MCF 10A (cell line): ENCODE measurements at regions not wholly inside any gene's neighbourhood (a gene's known extent, or its start where the extent isn't known, plus 50 kb on each side); places are given as distances from the start of the nearest gene placed in this dataset.
A peak's percentile ranks its signal among the peaks of the same experiment; 100 is the strongest.

Experiments
- BruUV-seq: library from RNA; stranded (reverse); fragments of 400-500 nt; replicated peaks from 2 replicates; lab custom pipeline; 2021; lab: Mats Ljungman, UMichigan
- CTCF ChIA-PET: fragments of 300-600 bp; sonication (Branson Sonifier 250); formaldehyde crosslinking; extraction: SDS; loops from one replicate; lab custom pipeline; 2021; ENCODE audit warnings: antibody characterized with exemption, inconsistent platforms; lab: Yijun Ruan, JAX
- POLR2A ChIA-PET: fragments of 300-600, 350-650 bp; sonication (Branson Sonifier 250); formaldehyde crosslinking; extraction: SDS; loops from one replicate; lab custom pipeline; 2020; ENCODE audit warnings: antibody characterized with exemption, inconsistent platforms; lab: Yijun Ruan, JAX
- DNase-seq: peaks from one replicate; pipeline ENCODE4 v3.0.0-alpha.2; 2018; ENCODE audit not compliant: unreplicated experiment
- H3K27ac Mint-ChIP-seq: one replicate; pipeline ENCODE4 v1.8.0; 2022; ENCODE audit warnings: mild to moderate bottlenecking, low read depth, mixed read lengths; ENCODE audit not compliant: unreplicated experiment
- H3K27me3 Mint-ChIP-seq: one replicate; pipeline ENCODE4 v1.8.0; 2022; ENCODE audit warnings: mixed read lengths; ENCODE audit not compliant: insufficient read depth, unreplicated experiment
- H3K36me3 Mint-ChIP-seq: one replicate; pipeline ENCODE4 v1.8.0; 2022; ENCODE audit warnings: mild to moderate bottlenecking, moderate library complexity, mixed read lengths; ENCODE audit not compliant: insufficient read depth, unreplicated experiment
- H3K4me1 Mint-ChIP-seq: one replicate; pipeline ENCODE4 v1.8.0; 2022; ENCODE audit warnings: mixed read lengths; ENCODE audit not compliant: insufficient read depth, unreplicated experiment
- H3K4me3 Mint-ChIP-seq: one replicate; pipeline ENCODE4 v1.8.0; 2022; ENCODE audit warnings: mild to moderate bottlenecking, moderate library complexity, mixed read lengths; ENCODE audit not compliant: unreplicated experiment
- H3K9me3 Mint-ChIP-seq: one replicate; pipeline ENCODE4 v1.8.0; 2022; ENCODE audit warnings: mixed read lengths; ENCODE audit not compliant: unreplicated experiment
- intact Hi-C: fragments of 100-400 bp; cut with micrococcal nuclease; formaldehyde crosslinking; loops from 2 replicates; pipeline ENCODE4 v1.14.1; 2022
- TF ChIP-seq, protein P1 (sequence below): fragments of 200-600 bp; IDR thresholded peaks from one replicate; pipeline ENCODE4 v1.8.0; 2022; ENCODE audit warnings: antibody characterized with exemption, mild to moderate bottlenecking; ENCODE audit not compliant: unreplicated experiment

DNA sequence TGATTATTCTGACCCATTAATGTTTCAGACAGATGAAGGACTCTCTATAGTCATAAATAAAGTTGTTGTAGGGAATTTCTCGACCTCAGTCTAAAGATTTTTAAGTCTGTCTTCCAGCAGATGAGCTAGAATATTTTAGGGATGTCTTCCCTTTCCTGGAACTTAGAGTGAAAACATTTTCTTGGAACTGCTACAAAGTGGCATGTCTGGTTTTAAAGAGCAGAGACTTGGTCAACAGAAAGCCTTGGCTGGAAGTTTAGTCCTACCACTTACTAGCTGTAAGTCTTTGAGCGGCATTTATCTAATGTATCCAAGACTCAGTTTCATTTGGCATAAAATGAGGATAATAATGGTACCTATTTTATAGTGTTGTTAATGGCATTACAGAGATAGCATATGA lies 120.0 kb upstream of the TGFBR2 start:
- no TSS peak for BruUV-seq
- no peak overlapping the region for H3K27ac Mint-ChIP-seq
- H3K4me1 Mint-ChIP-seq = no peaks in the 10 kb centered on the region
- peaks cover 8% of the 10 kb centered on the region for H3K9me3 Mint-ChIP-seq
- H3K4me3 Mint-ChIP-seq = no peak overlapping the region
- CTCF ChIA-PET = interaction anchor here (1.2 to 1.8 kb wide), 3 partner anchors 8 to 20 kb away, joined by 3 to 7 read pairs (median 3); no protein-coding TSS in a partner anchor
- DNase-seq = no peak
- H3K27me3 Mint-ChIP-seq = no peaks in the 10 kb centered on the region
- intact Hi-C loops = no loop called here
- POLR2A ChIA-PET = no interaction called here
- H3K36me3 Mint-ChIP-seq = no peaks in the 10 kb centered on the region
- TF ChIP-seq, protein P1, sequence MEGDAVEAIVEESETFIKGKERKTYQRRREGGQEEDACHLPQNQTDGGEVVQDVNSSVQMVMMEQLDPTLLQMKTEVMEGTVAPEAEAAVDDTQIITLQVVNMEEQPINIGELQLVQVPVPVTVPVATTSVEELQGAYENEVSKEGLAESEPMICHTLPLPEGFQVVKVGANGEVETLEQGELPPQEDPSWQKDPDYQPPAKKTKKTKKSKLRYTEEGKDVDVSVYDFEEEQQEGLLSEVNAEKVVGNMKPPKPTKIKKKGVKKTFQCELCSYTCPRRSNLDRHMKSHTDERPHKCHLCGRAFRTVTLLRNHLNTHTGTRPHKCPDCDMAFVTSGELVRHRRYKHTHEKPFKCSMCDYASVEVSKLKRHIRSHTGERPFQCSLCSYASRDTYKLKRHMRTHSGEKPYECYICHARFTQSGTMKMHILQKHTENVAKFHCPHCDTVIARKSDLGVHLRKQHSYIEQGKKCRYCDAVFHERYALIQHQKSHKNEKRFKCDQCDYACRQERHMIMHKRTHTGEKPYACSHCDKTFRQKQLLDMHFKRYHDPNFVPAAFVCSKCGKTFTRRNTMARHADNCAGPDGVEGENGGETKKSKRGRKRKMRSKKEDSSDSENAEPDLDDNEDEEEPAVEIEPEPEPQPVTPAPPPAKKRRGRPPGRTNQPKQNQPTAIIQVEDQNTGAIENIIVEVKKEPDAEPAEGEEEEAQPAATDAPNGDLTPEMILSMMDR = no peak

DNA sequence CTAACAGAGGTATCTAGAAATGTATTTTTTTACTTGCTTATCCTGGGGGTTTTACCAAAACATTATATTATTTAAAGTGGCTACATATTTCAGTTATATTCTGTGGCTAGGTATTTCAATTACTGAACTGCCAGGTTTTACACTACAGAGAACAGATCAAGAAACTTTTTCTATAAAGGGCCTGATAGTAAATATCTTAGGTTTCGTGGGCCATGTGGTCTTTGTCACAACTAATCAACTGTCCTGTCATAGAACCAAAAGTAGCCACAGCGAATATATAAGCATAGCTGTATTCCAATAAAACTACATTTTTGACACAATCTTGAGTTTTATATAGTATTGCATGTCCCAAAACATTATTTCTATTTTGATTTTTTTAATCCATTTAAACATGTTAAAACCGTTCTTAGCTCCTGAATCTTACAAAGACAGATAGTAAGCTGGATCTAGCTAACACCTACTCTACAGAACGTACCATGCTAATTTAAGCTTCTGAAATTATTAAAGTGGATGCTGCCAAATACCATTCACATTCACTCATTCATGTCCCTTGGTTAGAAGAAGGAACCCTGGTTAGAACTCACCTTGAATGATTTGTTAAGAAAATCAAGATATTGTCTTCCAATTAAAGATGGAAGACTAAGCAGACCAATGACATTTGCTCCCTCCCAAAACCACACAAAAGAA lies 118.2 kb upstream of the TGFBR2 start:
- peaks cover 8% of the 10 kb centered on the region for H3K9me3 Mint-ChIP-seq
- TF ChIP-seq, protein P1 = no peak
- intact Hi-C loops = no loop called here
- H3K27ac Mint-ChIP-seq = no peak overlapping the region
- H3K4me1 Mint-ChIP-seq = peaks cover 9% of the 10 kb centered on the region
- H3K4me3 Mint-ChIP-seq = no peak overlapping the region
- H3K27me3 Mint-ChIP-seq = no peaks in the 10 kb centered on the region
- ChIA-PET POLR2A (interaction anchor here (1.1 to 1.8 kb wide), 2 partner anchors 8 to 10 kb away, joined by 6 to 7 read pairs; no protein-coding TSS in a partner anchor), CTCF (interaction anchor here (0.6 kb wide), 1 partner anchor 78 kb away, joined by 3 read pairs; no protein-coding TSS in a partner anchor)
- DNase-seq = no peak
- no peaks in the 10 kb centered on the region for H3K36me3 Mint-ChIP-seq
- BruUV-seq = no TSS peak

DNA sequence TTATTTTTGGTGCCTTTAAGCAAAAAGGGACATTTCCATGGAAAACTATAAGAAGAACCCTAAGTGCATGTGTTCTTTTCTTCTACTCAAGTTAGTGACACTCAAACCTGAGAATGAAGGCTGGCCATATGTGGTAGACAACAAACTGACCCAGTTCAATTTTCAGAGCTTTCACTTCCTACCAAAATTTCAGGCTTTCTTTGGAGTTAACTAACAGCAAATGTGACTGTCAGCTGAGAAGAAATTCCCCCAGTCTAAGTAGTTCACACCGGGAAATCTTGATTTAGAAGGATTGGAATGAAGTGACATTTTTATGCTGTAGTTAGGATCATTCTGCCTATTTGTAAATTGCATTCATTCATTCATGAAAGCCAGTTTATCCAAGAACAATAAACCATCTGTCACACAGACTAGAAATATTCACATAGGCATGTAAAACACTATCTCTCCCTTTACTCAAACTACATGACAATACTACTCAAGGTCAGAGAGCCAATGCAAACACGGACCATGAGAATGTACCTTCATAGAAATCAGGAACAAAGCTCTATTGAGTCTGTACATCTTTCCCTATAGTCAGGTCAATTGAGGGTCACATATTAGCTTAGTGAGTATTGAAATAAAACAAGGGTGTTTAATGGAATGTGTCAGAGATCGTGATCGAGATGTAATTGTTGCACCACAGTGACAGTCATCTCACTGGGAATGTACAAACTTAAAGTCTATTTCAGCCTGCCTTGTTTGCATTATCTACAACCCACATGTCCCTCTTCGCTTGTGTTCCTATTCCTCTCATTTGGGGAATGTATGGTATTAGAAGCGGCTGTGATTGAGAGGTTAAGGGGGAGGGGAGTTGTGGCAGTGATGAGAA lies 113.8 kb upstream of the TGFBR2 start:
- ChIA-PET POLR2A (interaction anchor here (0.7 to 1.8 kb wide), 7 partner anchors 10 to 224 kb away, joined by 3 to 6 read pairs (median 4); partner anchors contain the start of gene TGFBR2), CTCF (interaction anchor here (1.2 kb wide), 1 partner anchor 11 kb away, joined by 3 read pairs; no protein-coding TSS in a partner anchor)
- TF ChIP-seq, protein P1 = no peak
- H3K27ac Mint-ChIP-seq = peak overlapping the region; percentile 85
- peak overlapping the region; percentile 12 for H3K4me3 Mint-ChIP-seq
- H3K4me1 Mint-ChIP-seq = peaks cover 44% of the 10 kb centered on the region
- no peaks in the 10 kb centered on the region for H3K36me3 Mint-ChIP-seq
- DNase-seq = peak; percentile 40
- intact Hi-C loops = no loop called here
- H3K27me3 Mint-ChIP-seq = no peaks in the 10 kb centered on the region
- peaks cover 8% of the 10 kb centered on the region for H3K9me3 Mint-ChIP-seq
- no TSS peak for BruUV-seq

DNA sequence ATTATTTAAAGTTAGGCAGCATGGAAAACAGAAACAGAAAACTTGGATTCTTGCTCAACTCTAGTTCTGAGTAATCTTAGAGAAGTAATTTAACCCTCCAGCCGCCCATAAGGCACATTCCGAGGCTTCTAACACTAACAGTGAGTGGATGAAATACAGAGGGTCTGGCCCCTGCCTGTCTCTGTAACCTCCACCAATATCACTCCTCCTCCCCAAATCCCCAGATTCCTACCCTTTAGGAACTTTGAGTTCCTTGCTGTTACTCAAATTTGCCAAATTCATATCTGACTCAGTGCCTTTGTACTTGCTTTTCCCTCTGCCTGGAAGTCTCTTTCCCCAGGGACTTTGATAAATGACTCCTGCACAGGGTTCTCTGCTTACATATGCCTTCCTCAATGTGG lies 112.5 kb upstream of the TGFBR2 start:
- TF ChIP-seq, protein P1 = no peak
- H3K27ac Mint-ChIP-seq = peak overlapping the region; percentile 85
- no peaks in the 10 kb centered on the region for H3K27me3 Mint-ChIP-seq

More for the DNA sequence above, 112.5 kb upstream of the TGFBR2 start:
- H3K9me3 Mint-ChIP-seq = peaks cover 7% of the 10 kb centered on the region
- CTCF ChIA-PET = no interaction called here
- DNase-seq = peak; percentile 68
- H3K4me3 Mint-ChIP-seq = peak overlapping the region; percentile 21
- intact Hi-C loops = no loop called here
- H3K4me1 Mint-ChIP-seq = peaks cover 44% of the 10 kb centered on the region
- BruUV-seq = no TSS peak
- H3K36me3 Mint-ChIP-seq = no peaks in the 10 kb centered on the region
- POLR2A ChIA-PET = interaction anchor here (1.0 to 1.8 kb wide), 2 partner anchors 18 to 179 kb away, joined by 3 to 6 read pairs; no protein-coding TSS in a partner anchor
